Ecto neural progenitor cell (in vitro differentiated cells): ENCODE measurements at regions not wholly inside any gene's neighbourhood (a gene's known extent, or its start where the extent isn't known, plus 50 kb on each side); places are given as distances from the start of the nearest gene placed in this dataset.
"Not testable (repeated sequence)": the region's sequence is repeated elsewhere in the genome, so short reads cannot be mapped to it uniquely, and the experiment has no call there.

Experiments used
- DNase-seq: peaks from one replicate; pipeline ENCODE4 v3.0.0-alpha.2; 2018; ENCODE audit warnings: low spot score

- DNase-seq: no peak
Observed at GRCh38 chr1:166616206-166616605, 223.1 kb upstream of the POGK start.

GRCh38 chr1:166626711-166627110 is 212.6 kb upstream of the POGK start:
- DNase-seq: no peak

GRCh38 chr1:166627558-166627957 is 211.7 kb upstream of the POGK start:
- no peak for DNase-seq

GRCh38 chr1:166628259-166628658 is 211.0 kb upstream of the POGK start:
- no peak for DNase-seq

GRCh38 chr1:166629946-166630345 is 209.3 kb upstream of the POGK start:
- DNase-seq: no peak

- no peak for DNase-seq
Observed at GRCh38 chr1:166630369-166630768, 208.9 kb upstream of the POGK start.

- DNase-seq: no peak
Observed at GRCh38 chr1:166638137-166638536, 201.1 kb upstream of the POGK start.

GRCh38 chr1:166657228-166657627 is 182.0 kb upstream of the POGK start:
- not testable (repeated sequence) for DNase-seq

- not testable (repeated sequence) for DNase-seq
Observed at GRCh38 chr1:166666790-166667189, 172.5 kb upstream of the POGK start.

GRCh38 chr1:166667600-166667999 is 171.7 kb upstream of the POGK start:
- not testable (repeated sequence) for DNase-seq

GRCh38 chr1:166671627-166672026 is 167.6 kb upstream of the POGK start:
- DNase-seq: no peak

- DNase-seq: no peak
Observed at GRCh38 chr1:166673722-166674121, 165.6 kb upstream of the POGK start.

GRCh38 chr1:166675213-166675612 is 164.1 kb upstream of the POGK start:
- no peak for DNase-seq

- no peak for DNase-seq
Observed at GRCh38 chr1:166676981-166677380, 162.3 kb upstream of the POGK start.

GRCh38 chr1:166679369-166679768 is 159.9 kb upstream of the POGK start:
- DNase-seq: no peak

- DNase-seq: no peak
Observed at GRCh38 chr1:166682588-166682987, 156.7 kb upstream of the POGK start.

- DNase-seq: not testable (repeated sequence)
Observed at GRCh38 chr1:166684669-166685068, 154.6 kb upstream of the POGK start.

GRCh38 chr1:166685200-166685599 is 154.1 kb upstream of the POGK start:
- no peak for DNase-seq

- not testable (repeated sequence) for DNase-seq
Observed at GRCh38 chr1:166685891-166686290, 153.4 kb upstream of the POGK start.

- DNase-seq: not testable (repeated sequence)
Observed at GRCh38 chr1:166690596-166690995, 148.7 kb upstream of the POGK start.

GRCh38 chr1:166691476-166691875 is 147.8 kb upstream of the POGK start:
- DNase-seq: no peak

- no peak for DNase-seq
Observed at GRCh38 chr1:166692346-166692745, 146.9 kb upstream of the POGK start.

GRCh38 chr1:166693158-166693557 is 146.1 kb upstream of the POGK start:
- DNase-seq: no peak

- DNase-seq: no peak
Observed at GRCh38 chr1:166693673-166694297, 145.5 kb upstream of the POGK start.

- no peak for DNase-seq
Observed at GRCh38 chr1:166695115-166695514, 144.2 kb upstream of the POGK start.
